Frontal cortex (tissue), 3 donors: ENCODE measurements at regions not wholly inside any gene's neighbourhood (a gene's known extent, or its start where the extent isn't known, plus 50 kb on each side); places are given as distances from the start of the nearest gene placed in this dataset.

ENCODE experiments used
- DNase-seq, 2 donors: peaks; one replicate each; pipeline ENCODE4 v3.0.0; 2012; ENCODE audit warnings: low spot score in 2 of 2
- FAIRE-seq: peaks from 2 replicates; lab custom pipeline; 2012; peaks lifted over from hg19 to GRCh38; lab: Jason Lieb, UNC
- donor health status: control.
- donor health status: control.
- donor health status: control.

GRCh38 chr2:222146488-222146887 lies 152.3 kb downstream of the PAX3 start:
- FAIRE-seq (no peak), DNase-seq (no peak)

- no peak for DNase-seq
- no peak for FAIRE-seq
Measured at GRCh38 chr2:222142027-222142426, 156.8 kb downstream of the PAX3 start.

- DNase-seq (no peak), FAIRE-seq (no peak)
Measured at GRCh38 chr2:222136106-222136630, 162.6 kb downstream of the PAX3 start.

- DNase-seq (no peak), FAIRE-seq (no peak)
Measured at GRCh38 chr2:222134654-222135053, 164.1 kb downstream of the PAX3 start.

GRCh38 chr2:222133897-222134296 lies 164.9 kb downstream of the PAX3 start:
- FAIRE-seq, result no peak
- no peak for DNase-seq

GRCh38 chr2:222130855-222131254 lies 167.9 kb downstream of the PAX3 start:
- FAIRE-seq (no peak), DNase-seq (no peak)

- DNase-seq, result no peak
- no peak for FAIRE-seq
Measured at GRCh38 chr2:222127660-222128059, 171.1 kb downstream of the PAX3 start.

- FAIRE-seq (no peak), DNase-seq (no peak)
Measured at GRCh38 chr2:222120933-222121332, 177.9 kb downstream of the PAX3 start.

GRCh38 chr2:222115296-222115695 lies 183.5 kb downstream of the PAX3 start:
- DNase-seq (no peak), FAIRE-seq (no peak)

GRCh38 chr2:222108957-222109585 lies 189.7 kb downstream of the PAX3 start:
- FAIRE-seq (no peak), DNase-seq (no peak)

- no peak for FAIRE-seq
- DNase-seq, result no peak
Measured at GRCh38 chr2:222108497-222108896, 190.3 kb downstream of the PAX3 start.

- FAIRE-seq (no peak), DNase-seq (no peak)
Measured at GRCh38 chr2:222105046-222105445, 193.8 kb downstream of the PAX3 start.

- DNase-seq (no peak), FAIRE-seq (no peak)
Measured at GRCh38 chr2:222102575-222103349, 196.0 kb downstream of the PAX3 start.

GRCh38 chr2:222100704-222101699 lies 197.8 kb downstream of the PAX3 start:
- DNase-seq, result no peak

GRCh38 chr2:222088561-222088960 lies 210.2 kb downstream of the PAX3 start:
- DNase-seq (no peak), FAIRE-seq (no peak)

More at GRCh38 chr2:222100704-222101699, 197.8 kb downstream of the PAX3 start:
- no peak for FAIRE-seq

- no peak for DNase-seq
- FAIRE-seq, result no peak
Measured at GRCh38 chr2:222087998-222088397, 210.8 kb downstream of the PAX3 start.

- DNase-seq (no peak), FAIRE-seq (no peak)
Measured at GRCh38 chr2:222082201-222082600, 216.6 kb downstream of the PAX3 start.

GRCh38 chr2:222080141-222080540 lies 218.7 kb downstream of the PAX3 start:
- no peak for DNase-seq
- no peak for FAIRE-seq

GRCh38 chr2:222076973-222077690 lies 221.7 kb downstream of the PAX3 start:
- no peak for DNase-seq

GRCh38 chr2:222074674-222075073 lies 224.1 kb downstream of the PAX3 start:
- DNase-seq, result no peak
- no peak for FAIRE-seq

More at GRCh38 chr2:222076973-222077690, 221.7 kb downstream of the PAX3 start:
- no peak for FAIRE-seq
